LNCAP (cell line): ENCODE measurements at regions not wholly inside any gene's neighbourhood (a gene's known extent, or its start where the extent isn't known, plus 50 kb on each side); places are given as distances from the start of the nearest gene placed in this dataset.

Source experiments
- TF ChIP-seq, protein P1 (sequence below): fragments of 450-650 bp; IDR thresholded peaks from 2 replicates; pipeline ENCODE4 v1.5.1; 2017; ENCODE audit warnings: mild to moderate bottlenecking

DNA sequence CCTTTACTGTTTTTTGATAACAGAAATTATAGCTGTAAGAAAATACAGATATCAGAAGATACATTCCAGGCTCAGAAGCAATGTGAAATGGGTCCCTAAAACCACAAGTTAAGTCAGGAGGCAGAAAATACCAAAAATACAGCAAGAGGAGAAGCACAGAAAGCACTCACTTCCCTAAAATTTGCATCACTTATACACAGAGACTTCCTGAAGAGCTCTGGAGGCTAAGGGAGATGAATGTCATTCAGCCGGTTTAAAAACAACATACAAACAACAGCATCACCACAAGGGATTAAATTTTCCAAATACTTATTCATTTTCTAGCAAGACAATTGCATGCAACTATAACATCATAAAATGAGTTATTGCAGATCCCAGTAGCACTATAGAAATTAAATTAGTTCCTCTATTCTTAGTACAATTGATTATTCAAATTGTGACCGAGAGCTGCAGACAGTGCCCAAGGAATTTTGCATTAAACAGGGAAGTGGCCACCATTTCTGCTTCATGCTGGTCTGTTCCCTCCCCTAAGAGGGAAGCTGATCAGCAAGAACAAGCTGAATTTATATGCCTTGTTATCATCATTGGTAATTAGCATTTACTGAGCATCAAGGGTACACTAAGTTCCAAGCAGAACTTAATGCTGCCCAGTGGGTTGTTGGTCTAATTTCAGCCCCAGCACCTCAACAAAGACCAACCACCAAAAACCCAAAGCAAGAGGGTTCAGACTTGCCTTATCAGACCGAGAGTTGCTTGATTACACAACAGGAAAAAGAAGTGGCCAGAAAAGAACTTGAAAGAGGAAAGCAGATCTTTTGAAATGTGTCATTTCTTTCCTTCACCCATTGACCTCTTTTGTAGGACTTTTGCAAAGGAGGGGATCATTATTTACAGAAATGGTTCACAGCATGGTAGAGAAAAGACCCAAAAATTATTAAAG lies 140.7 kb downstream of the KCTD12 start:
- TF ChIP-seq, protein P1, sequence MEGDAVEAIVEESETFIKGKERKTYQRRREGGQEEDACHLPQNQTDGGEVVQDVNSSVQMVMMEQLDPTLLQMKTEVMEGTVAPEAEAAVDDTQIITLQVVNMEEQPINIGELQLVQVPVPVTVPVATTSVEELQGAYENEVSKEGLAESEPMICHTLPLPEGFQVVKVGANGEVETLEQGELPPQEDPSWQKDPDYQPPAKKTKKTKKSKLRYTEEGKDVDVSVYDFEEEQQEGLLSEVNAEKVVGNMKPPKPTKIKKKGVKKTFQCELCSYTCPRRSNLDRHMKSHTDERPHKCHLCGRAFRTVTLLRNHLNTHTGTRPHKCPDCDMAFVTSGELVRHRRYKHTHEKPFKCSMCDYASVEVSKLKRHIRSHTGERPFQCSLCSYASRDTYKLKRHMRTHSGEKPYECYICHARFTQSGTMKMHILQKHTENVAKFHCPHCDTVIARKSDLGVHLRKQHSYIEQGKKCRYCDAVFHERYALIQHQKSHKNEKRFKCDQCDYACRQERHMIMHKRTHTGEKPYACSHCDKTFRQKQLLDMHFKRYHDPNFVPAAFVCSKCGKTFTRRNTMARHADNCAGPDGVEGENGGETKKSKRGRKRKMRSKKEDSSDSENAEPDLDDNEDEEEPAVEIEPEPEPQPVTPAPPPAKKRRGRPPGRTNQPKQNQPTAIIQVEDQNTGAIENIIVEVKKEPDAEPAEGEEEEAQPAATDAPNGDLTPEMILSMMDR, result no peak

GRCh38 chr13:76741624-76742023 lies 144.6 kb downstream of the KCTD12 start:
- TF ChIP-seq, protein P1, result no peak

DNA sequence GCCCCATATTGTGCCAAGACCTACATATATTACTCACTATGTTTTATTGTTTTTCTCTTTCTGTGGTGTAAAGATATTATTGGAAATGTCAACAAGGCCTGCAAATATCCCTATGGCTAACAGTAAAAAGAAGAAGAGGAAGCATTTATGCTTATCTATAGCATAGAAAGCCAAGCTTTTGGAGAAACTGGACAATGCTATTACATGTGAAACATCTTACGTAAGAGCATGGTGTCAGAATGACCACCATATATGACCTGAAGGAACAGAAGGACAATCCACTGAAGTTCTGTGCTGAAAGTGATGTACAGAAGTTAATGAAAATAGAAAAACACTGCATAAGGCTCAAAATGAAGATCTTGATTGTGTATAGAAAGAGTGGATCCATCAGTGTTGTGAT lies 145.2 kb downstream of the KCTD12 start:
- TF ChIP-seq, protein P1, result no peak

- TF ChIP-seq, protein P1, result no peak
These were observed 147.6 kb downstream of the KCTD12 start for GRCh38 chr13:76738616-76739015.

- TF ChIP-seq, protein P1, result no peak
These were observed 148.7 kb downstream of the KCTD12 start for GRCh38 chr13:76737526-76737925.

DNA sequence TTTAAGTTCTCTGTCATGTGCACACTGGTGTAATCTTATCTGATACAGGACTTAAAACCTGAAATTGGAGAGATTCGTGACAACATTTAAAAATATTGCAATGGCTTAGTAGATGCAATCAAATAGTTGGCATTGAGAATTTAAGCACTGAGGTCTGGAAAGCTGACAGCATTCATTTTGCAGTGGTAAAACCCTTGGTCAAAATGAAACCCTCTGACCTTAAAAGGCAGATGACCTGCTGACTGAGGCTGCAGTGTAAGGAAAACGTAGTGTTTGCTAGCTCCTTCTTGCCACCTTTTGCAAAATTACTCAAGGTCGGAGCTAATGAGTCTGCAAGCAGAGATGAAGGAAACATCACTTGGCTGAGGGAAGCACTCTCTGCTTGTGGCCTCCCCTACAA lies 150.6 kb downstream of the KCTD12 start:
- TF ChIP-seq, protein P1, result no peak

GRCh38 chr13:76733671-76734070 lies 152.5 kb downstream of the KCTD12 start:
- TF ChIP-seq, protein P1, result no peak
